CD4-positive, alpha-beta T cell (primary cell): ENCODE measurements at regions not wholly inside any gene's neighbourhood (a gene's known extent, or its start where the extent isn't known, plus 50 kb on each side); places are given as distances from the start of the nearest gene placed in this dataset.

Source experiments
- ATAC-seq: fragments of 200-7000 bp; cut with Tn5 transposase; one replicate; pipeline ENCODE4 v1.10.0; 2022; ENCODE audit warnings: mild to moderate bottlenecking; ENCODE audit not compliant: poor library complexity
- CTCF ChIA-PET: fragments of 350-600 bp; sonication (Branson Sonifier 250); formaldehyde crosslinking; loops from one replicate; lab custom pipeline; 2021; ENCODE audit warnings: antibody characterized with exemption, inconsistent platforms; lab: Charles Lee
- POLR2A ChIA-PET: fragments of 350-600 bp; sonication (Branson Sonifier 250); formaldehyde crosslinking; loops from one replicate; lab custom pipeline; 2021; ENCODE audit warnings: antibody characterized with exemption, inconsistent platforms; lab: Charles Lee
- DNase-seq, 14 experiments: peaks; one replicate each; pipeline ENCODE4 v3.0.0-alpha.2; 2013 to 2020; ENCODE audit warnings: mixed read lengths in 2 of 14
- H3K27ac ChIP-seq, 2 donors: one replicate each; pipeline versions ENCODE4 v1.5.1 to v1.7.0; 2013; ENCODE audit warnings: low read length in 2 of 2, low read depth in 1 of 2, mild to moderate bottlenecking in 1 of 2
- H3K27me3 ChIP-seq, 2 experiments: 1 replicate in 1 of 2; 2 replicates in 1 of 2; pipeline versions ENCODE4 v1.6.1 to v1.7.0; 2013; ENCODE audit warnings: low read length in 2 of 2, control low read depth in 1 of 2, mild to moderate bottlenecking in 1 of 2, moderate library complexity in 1 of 2; ENCODE audit not compliant: insufficient read depth in 2 of 2, control insufficient read depth in 1 of 2
- H3K36me3 ChIP-seq: one replicate; pipeline ENCODE4 v1.6.1; 2013; ENCODE audit warnings: low read length, control low read depth; ENCODE audit not compliant: insufficient read depth
- H3K4me1 ChIP-seq: one replicate; pipeline ENCODE4 v1.6.1; 2013; ENCODE audit warnings: low read length, control low read depth; ENCODE audit not compliant: insufficient read depth
- H3K4me3 ChIP-seq: one replicate; pipeline ENCODE4 v1.5.1; 2013; ENCODE audit warnings: mild to moderate bottlenecking, low read length, moderate library complexity
- H3K9me3 ChIP-seq, 2 experiments: 1 replicate in 1 of 2; 2 replicates in 1 of 2; pipeline versions ENCODE4 v1.6.1 to v1.7.0; 2013; ENCODE audit warnings: low read length in 2 of 2, mild to moderate bottlenecking in 2 of 2, control low read depth in 1 of 2, moderate library complexity in 1 of 2; ENCODE audit not compliant: control insufficient read depth in 1 of 2, insufficient read depth in 1 of 2
- H3K27ac Mint-ChIP-seq: one replicate; pipeline ENCODE4 v1.8.0; 2020; ENCODE audit warnings: mixed read lengths
- H3K27me3 Mint-ChIP-seq: one replicate; pipeline ENCODE4 v1.8.0; 2021; ENCODE audit warnings: mixed read lengths
- H3K36me3 Mint-ChIP-seq: one replicate; pipeline ENCODE4 v1.8.0; 2021; ENCODE audit warnings: low read depth, mixed read lengths
- H3K4me1 Mint-ChIP-seq: one replicate; pipeline ENCODE4 v1.8.0; 2021; ENCODE audit warnings: low read depth, mixed read lengths
- H3K4me3 Mint-ChIP-seq: one replicate; pipeline ENCODE4 v1.8.0; 2020; ENCODE audit warnings: mild to moderate bottlenecking, mixed read lengths
- H3K9me3 Mint-ChIP-seq: one replicate; pipeline ENCODE4 v1.8.0; 2020; ENCODE audit warnings: mixed read lengths
- intact Hi-C, 2 experiments: fragments of 100-400 bp; cut with DNase I in 1 of 2; cut with micrococcal nuclease in 1 of 2; formaldehyde crosslinking; loops; one replicate each; pipeline versions ENCODE4 v1.15.1 to v1.9.0; 2023 to 2025; cut with DNase I, micrococcal nuclease
- TF ChIP-seq, protein P1 (sequence below): fragments of 200-600 bp; IDR thresholded peaks from one replicate; pipeline ENCODE4 v1.8.0; 2022; ENCODE audit warnings: antibody characterized with exemption, mild to moderate bottlenecking

DNA sequence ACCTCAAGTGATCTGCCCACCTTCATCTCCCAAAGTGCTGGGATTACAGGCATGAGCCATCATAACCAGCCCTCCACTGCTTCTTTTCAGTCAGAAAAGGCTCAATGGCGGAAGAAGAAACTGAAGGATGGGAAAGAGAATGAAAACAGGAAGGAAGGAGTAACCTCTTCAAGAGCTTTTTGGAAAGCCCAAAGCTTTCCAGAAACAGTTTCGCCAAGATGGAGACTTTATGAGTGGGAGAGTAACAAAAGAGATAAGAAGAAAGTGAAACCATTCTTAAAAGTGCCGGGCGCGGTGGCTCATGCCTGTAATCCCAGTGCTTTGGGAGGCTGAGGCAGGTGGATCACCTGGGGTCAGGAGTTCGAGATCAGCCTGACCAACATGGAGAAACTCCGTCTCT lies 62.7 kb upstream of the NBL1 start:
- Mint-ChIP-seq H3K4me1 (peaks cover 9% of the 10 kb centered on the region), H3K27me3 (peaks cover 4% of the 10 kb centered on the region), H3K4me3 (no peak overlapping the region), H3K9me3 (no peaks in the 10 kb centered on the region), H3K27ac (no peak overlapping the region), H3K36me3 (no peaks in the 10 kb centered on the region)
- POLR2A ChIA-PET: interaction anchor here (0.6 to 2.9 kb wide), 4 partner anchors 16 to 190 kb away, joined by 3 to 11 read pairs (median 5); a partner anchor contains a TSS
- ATAC-seq (no peak), DNase-seq (no peak)
- TF ChIP-seq, protein P1, sequence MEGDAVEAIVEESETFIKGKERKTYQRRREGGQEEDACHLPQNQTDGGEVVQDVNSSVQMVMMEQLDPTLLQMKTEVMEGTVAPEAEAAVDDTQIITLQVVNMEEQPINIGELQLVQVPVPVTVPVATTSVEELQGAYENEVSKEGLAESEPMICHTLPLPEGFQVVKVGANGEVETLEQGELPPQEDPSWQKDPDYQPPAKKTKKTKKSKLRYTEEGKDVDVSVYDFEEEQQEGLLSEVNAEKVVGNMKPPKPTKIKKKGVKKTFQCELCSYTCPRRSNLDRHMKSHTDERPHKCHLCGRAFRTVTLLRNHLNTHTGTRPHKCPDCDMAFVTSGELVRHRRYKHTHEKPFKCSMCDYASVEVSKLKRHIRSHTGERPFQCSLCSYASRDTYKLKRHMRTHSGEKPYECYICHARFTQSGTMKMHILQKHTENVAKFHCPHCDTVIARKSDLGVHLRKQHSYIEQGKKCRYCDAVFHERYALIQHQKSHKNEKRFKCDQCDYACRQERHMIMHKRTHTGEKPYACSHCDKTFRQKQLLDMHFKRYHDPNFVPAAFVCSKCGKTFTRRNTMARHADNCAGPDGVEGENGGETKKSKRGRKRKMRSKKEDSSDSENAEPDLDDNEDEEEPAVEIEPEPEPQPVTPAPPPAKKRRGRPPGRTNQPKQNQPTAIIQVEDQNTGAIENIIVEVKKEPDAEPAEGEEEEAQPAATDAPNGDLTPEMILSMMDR: no peak
- CTCF ChIA-PET: interaction anchor here (0.8 to 1.9 kb wide), 9 partner anchors 10 to 193 kb away, joined by 3 to 19 read pairs (median 7); partner anchors contain the start of gene NBL1
- H3K4me3 ChIP-seq: no peak overlapping the region
- peaks cover 11% of the 10 kb centered on the region for H3K4me1 ChIP-seq
- no peaks in the 10 kb centered on the region for H3K36me3 ChIP-seq
- no peaks in the 10 kb centered on the region for H3K27me3 ChIP-seq
- no peaks in the 10 kb centered on the region for H3K9me3 ChIP-seq
- intact Hi-C loops: loop anchor here (1.0 to 5.0 kb wide), 2 partner anchors 94 to 142 kb away; partner anchors contain the start of gene CAPZB (in 1 of the 2)
- H3K27ac ChIP-seq: no peak overlapping the region

DNA sequence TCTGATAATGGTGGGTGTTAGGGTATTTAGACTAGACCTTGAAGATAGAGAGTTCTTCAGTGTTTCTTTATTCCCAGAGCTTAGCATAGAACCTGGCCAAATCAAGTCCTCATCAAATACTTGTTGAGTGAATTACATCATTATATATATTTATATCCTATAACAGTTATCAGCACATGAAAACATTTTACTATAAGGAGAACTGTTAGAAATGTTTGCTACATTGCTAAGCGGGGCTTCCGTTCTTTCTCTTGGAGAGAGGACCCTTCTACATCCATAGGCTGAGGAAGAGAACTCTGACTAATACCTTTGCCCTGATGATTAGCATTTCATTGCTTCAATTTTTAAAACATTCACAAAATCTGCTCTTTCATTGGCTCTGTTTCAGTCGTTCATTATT lies 66.5 kb upstream of the NBL1 start:
- intact Hi-C loops: no loop called here
- no peak for DNase-seq
- TF ChIP-seq, protein P1: no peak

DNA sequence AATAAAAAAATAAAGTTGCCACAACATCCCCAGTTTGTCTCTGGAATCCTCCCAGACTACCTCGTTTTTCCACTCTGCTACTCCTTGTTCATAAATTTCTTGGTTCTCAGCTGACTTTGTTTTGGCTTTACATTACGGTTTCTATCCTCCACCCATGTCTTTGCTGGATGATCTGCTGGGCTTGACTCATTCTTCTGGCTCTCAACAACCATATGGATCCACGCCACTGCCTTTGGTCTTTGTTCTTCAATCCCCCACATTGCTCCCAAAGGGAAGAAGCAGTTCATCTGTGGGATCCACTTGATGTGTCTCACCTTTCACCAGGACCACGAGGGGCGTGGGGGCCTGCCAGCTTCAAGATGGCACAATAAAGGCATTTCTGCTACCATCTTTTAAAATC lies 67.1 kb upstream of the NBL1 start:
- Histone ChIP-seq H3K9me3 (peaks cover 0 to 5% of the 10 kb centered on the region in 2 experiments), H3K36me3 (no peaks in the 10 kb centered on the region), H3K4me3 (no peak overlapping the region), H3K27me3 (no peaks in the 10 kb centered on the region), H3K4me1 (peaks cover 2% of the 10 kb centered on the region), H3K27ac (no peak overlapping the region)
- CTCF ChIA-PET: no interaction called here
- Mint-ChIP-seq H3K36me3 (no peaks in the 10 kb centered on the region), H3K27ac (no peak overlapping the region), H3K27me3 (no peaks in the 10 kb centered on the region), H3K4me1 (peaks cover 2% of the 10 kb centered on the region), H3K9me3 (no peaks in the 10 kb centered on the region), H3K4me3 (no peak overlapping the region)
- POLR2A ChIA-PET: interaction anchor here (0.6 kb wide), 1 partner anchor 121 kb away, joined by 3 read pairs; no protein-coding TSS in a partner anchor
- DNase-seq: no peak
- intact Hi-C loops: no loop called here
- no peak for ATAC-seq
- TF ChIP-seq, protein P1: no peak

More for the DNA sequence above, 66.5 kb upstream of the NBL1 start:
- Histone ChIP-seq H3K36me3 (no peaks in the 10 kb centered on the region), H3K9me3 (peaks cover 0 to 5% of the 10 kb centered on the region in 2 experiments), H3K4me3 (no peak overlapping the region), H3K27ac (no peak overlapping the region), H3K4me1 (peaks cover 7% of the 10 kb centered on the region), H3K27me3 (no peaks in the 10 kb centered on the region)
- Mint-ChIP-seq H3K4me3 (no peak overlapping the region), H3K27me3 (no peaks in the 10 kb centered on the region), H3K4me1 (peaks cover 8% of the 10 kb centered on the region), H3K36me3 (no peaks in the 10 kb centered on the region), H3K27ac (no peak overlapping the region), H3K9me3 (no peaks in the 10 kb centered on the region)
- no peak for ATAC-seq
- ChIA-PET CTCF (no interaction called here), POLR2A (no interaction called here)
